ENCODE measurements at regions not wholly inside any gene's neighbourhood (a gene's known extent, or its start where the extent isn't known, plus 50 kb on each side); places are given as distances from the start of the nearest gene placed in this dataset.

DNA sequence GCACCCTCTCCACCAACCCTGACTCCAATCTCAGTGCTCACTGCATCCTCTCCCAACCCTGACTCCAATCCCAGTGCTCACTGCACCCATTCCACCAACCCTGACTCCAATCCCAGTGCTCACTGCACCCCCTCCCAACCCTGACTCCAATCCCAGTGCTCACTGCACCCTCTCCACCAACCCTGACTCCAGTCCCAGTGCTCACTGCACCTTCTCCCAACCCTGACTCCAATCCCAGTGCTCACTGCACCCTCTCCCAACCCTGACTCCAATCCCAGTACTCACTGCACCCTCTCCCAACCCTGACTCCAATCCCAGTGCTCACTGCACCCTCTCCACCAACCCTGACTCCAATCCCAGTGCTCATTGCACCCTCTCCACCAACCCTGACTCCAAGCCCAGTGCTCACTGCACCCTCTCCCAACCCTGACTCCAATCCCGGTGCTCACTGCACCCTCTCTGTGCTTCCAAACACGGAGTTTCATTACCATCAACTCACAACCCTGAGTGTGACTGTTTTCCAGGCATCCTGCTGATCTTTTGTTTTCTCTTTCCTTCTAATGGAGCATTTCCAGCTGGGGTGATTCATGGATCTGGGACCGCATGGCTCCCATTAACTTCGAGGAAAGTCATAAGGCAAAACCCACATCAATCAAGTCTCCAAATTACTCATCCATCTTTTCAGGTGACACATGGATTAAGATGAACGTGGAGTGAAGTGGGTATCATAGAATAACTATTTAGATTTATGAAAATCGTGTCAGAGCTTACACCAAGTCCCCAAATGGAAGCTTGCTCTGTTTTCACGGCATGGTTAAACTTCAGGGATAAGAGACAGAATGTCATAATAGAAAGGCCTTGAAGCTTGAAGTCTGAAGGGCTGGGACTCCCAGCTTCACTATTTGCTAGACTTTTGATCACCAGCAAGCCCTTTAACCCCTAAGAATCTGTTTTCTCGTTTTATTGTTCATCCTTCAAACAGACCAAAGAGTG, 135.3 kb upstream of the ZNF618 start:
- DNase-seq (ENCODE audit: low read depth) = peak; percentile 77

GRCh38 chr9:113741886-113742854, 133.9 kb upstream of the ZNF618 start:
- no peak for DNase-seq (ENCODE audit: low read depth)

GRCh38 chr9:113742878-113743277, 133.2 kb upstream of the ZNF618 start:
- no peak for DNase-seq (ENCODE audit: low read depth)

- DNase-seq (ENCODE audit: low read depth) = no peak
Observed at GRCh38 chr9:113746486-113746885, 129.6 kb upstream of the ZNF618 start.

DNA sequence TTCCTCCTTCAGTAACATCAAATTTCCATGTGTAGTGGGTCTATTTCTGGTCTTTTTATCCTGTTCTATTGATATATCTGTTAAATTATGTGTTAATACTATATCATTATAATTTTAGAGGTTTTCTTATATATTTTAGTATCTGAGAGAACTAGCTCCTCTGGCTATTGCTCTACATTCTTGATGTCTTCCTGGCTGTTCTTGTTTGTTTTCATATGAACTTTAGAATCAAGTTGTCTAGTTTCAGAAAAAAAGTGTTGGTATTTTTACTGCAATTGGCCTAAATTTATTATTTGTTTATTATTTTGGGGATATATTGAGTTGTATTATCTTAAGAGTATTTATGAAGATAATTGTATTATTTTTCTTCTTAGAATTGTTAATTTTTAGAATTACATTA, 128.0 kb upstream of the ZNF618 start:
- DNase-seq (ENCODE audit: low read depth) = no peak

GRCh38 chr9:113753398-113754119, 122.5 kb upstream of the ZNF618 start:
- DNase-seq (ENCODE audit: low read depth) = no peak

DNA sequence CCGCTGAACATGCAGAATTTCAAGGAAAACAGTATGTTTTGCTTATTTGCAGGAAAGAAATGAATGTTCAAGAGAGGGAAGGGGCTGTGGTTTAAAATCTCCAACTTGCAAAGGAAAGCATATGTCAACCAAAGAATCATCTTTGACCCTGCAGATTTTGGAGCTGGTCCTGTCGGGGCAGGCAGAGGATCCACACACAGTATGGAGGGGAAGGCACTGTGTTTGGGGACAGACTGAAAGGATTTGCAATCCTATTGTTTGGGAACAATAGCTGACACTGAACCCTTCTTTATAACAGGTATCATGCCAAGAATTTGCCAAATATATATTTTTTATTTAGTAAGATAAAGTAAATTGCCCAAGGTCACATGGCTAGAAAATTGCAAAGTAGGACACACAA, 121.4 kb upstream of the ZNF618 start:
- no peak for DNase-seq (ENCODE audit: low read depth)

DNA sequence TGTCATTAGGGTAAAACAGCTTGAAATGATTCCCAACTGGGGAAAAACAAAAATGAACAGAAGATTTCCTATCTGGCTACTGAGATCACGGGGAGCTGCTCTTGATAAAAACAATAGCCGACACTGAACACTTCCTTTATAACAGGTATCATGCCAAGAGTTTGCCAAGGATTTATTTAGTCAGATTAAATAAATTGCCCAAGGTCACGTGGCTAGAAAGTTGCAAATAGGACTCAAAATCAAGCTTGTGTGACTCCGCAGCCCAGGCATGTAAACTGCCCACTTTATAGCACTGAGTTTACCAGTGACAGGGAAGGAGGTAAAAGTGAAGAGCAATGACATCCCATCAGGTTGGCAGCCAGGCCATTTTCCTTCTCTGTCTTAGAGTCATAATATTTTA, 120.7 kb upstream of the ZNF618 start:
- no peak for DNase-seq (ENCODE audit: low read depth)

DNA sequence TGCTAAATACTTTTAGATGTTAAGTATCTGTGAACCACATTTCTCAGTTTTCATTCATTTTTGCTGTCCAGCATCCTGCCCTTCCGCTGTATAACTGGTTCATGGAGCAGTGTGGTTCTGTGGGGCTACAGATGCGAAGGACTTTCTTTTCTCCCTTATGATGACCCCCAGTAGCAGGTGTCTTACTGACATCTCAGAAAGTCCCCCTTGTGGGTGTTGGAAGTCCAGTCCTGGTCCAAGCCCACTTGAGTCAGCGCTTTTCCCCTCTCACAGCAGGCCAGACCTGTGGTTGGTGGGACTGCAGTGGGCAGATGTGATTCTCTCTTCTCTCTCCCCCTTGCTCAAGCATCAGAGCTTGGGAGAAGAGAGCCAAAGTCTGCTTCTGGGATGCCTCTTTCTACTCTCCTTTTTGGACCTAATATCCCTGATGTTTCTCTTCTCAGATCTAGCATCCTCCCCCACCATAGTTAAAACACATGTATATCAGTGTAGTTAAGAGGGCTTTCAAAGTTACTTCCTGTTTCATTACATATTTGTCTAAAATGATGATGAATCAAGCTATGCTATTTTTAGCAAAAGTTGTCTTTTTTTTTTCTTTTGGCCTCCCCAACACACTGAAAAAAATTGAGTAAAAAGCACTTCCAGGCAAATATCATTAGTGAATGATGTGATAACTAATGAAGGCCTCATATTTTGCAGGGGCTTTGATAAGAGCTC, 119.5 kb upstream of the ZNF618 start:
- peak; percentile 25 for DNase-seq (ENCODE audit: low read depth)

DNA sequence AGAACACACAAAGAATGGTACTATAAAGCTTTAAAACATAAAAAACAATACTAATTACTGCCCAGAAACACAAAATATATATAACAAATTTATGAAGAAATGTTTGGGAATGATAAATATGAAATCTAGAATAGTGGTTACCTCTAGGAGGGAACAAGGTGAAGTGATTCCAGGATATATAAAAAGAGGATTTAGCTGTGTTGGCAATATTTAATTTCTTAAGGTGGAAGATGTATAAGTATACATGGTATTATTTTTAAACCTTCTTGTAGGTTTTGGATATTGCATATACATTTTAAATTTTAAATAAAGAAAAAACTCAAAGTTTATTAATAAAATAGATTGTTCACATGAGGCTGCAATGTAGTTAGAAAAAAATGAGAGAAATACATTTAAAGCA, 112.7 kb upstream of the ZNF618 start:
- no peak for DNase-seq (ENCODE audit: low read depth)

DNA sequence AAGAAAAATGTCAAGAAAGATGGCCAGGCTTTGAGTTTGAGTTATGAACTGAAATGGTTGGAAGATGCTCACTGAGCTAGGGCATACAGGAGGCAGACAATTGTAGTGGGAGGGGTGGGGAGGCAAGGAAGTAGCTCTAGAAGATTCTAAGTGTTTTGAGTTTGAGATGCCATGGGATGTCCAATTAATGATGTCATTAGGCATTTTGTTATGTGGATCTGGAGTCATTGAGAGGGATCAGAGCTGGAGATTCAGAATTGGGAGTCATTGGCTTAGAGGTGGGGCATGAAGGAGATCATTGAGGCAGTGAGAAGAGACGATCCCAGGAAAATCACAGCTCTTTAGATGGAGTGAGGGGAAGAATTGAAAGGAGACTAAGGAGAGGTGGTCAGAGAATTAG, 111.5 kb upstream of the ZNF618 start:
- no peak for DNase-seq (ENCODE audit: low read depth)

GRCh38 chr9:113769412-113769811, 106.7 kb upstream of the ZNF618 start:
- no peak for DNase-seq (ENCODE audit: low read depth)

- peak; percentile 15 for DNase-seq (ENCODE audit: low read depth)
Observed at GRCh38 chr9:113770396-113770795, 105.7 kb upstream of the ZNF618 start.

GRCh38 chr9:113771199-113771598, 104.9 kb upstream of the ZNF618 start:
- no peak for DNase-seq (ENCODE audit: low read depth)

- DNase-seq (ENCODE audit: low read depth) = peak; percentile 50
Observed at GRCh38 chr9:113772121-113772810, 103.8 kb upstream of the ZNF618 start.

- no peak for DNase-seq (ENCODE audit: low read depth)
Observed at GRCh38 chr9:113774963-113775362, 101.1 kb upstream of the ZNF618 start.

GRCh38 chr9:113775749-113776148, 100.4 kb upstream of the ZNF618 start:
- DNase-seq (ENCODE audit: low read depth) = no peak

DNA sequence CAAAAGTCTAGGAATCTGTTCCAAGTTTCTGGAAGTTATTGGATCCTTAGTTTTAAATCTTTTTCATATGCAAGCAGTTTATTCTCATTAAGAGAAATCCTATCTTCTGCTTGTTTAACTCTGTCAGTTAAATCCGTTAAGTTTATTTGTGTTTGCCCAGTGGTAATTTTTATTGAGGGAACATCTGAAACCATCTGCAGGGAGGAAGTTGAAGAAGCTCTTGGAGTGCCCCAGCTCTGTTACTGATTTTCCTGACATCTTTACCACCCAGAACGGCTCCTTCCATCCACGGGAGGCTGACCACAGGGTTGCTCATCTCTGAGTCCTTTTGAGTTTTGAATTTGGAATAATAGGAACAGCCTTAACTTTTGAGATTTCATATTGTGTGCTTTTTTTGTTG, 99.9 kb upstream of the ZNF618 start:
- DNase-seq (ENCODE audit: low read depth) = peak; percentile 16

- no peak for DNase-seq (ENCODE audit: low read depth)
Observed at GRCh38 chr9:113781381-113781780, 94.7 kb upstream of the ZNF618 start.

DNA sequence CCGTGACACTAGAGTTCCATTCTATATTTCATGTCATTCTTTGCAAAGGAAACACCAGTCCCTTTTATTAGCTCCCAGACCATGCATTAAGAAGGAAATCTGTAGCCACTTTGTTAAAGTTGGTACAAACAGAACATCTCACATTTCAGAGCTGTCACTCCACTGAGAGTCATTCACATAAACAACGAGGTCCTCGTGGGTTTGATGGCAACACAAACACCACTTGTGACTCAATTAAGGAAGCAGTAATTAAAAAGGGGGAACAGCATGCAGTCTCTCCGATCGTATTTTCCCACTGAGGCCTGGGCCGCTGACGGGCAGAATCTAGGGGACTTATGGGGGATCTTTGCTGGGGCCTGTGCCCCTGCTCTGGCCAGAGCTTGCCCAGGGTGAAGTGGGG, 94.2 kb upstream of the ZNF618 start:
- no peak for DNase-seq (ENCODE audit: low read depth)

- no peak for DNase-seq (ENCODE audit: low read depth)
Observed at GRCh38 chr9:113783475-113783874, 92.6 kb upstream of the ZNF618 start.
